SK-N-SH (cell line): ENCODE measurements at regions not wholly inside any gene's neighbourhood (a gene's known extent, or its start where the extent isn't known, plus 50 kb on each side); places are given as distances from the start of the nearest gene placed in this dataset.

Experiments used
- CTCF ChIA-PET: fragments of 300-600, 350-600 bp; formaldehyde crosslinking; extraction: SDS; loops from one replicate; lab custom pipeline; 2021; lab: Yijun Ruan, JAX
- POLR2A ChIA-PET: fragments of 350-600 bp; sonication (Branson Sonifier 250); formaldehyde crosslinking; extraction: SDS; loops from one replicate; lab custom pipeline; 2020; ENCODE audit warnings: antibody characterized with exemption, inconsistent platforms; lab: Yijun Ruan, JAX
- DNase-seq: peaks from one replicate; pipeline ENCODE4 v3.0.0; 2012
- H2AFZ ChIP-seq: fragments of 200-600 bp; sonication (generic); 2 replicates; pipeline ENCODE4 v1.8.1; 2016; ENCODE audit warnings: antibody characterized with exemption, mild to moderate bottlenecking, low read depth
- H3F3A ChIP-seq: fragments of 200-600 bp; sonication (generic); replicated peaks from 2 replicates; pipeline ENCODE3; 2016; ENCODE audit warnings: antibody characterized with exemption, mild to moderate bottlenecking; ENCODE audit not compliant: insufficient read depth
- H3K27ac ChIP-seq, 2 experiments: fragments of 200-500 bp in 1 of 2; fragments of 200-600 bp in 1 of 2; sonication (Bioruptor generic) in 1 of 2; sonication (generic), shearing (Covaris generic) in 1 of 2; 2 replicates each; pipeline versions ENCODE4 v1.5.1 to v1.6.1; 2014 to 2016; ENCODE audit warnings: low read depth in 2 of 2, inconsistent platforms in 1 of 2, low read length in 1 of 2, mild to moderate bottlenecking in 1 of 2, mixed read lengths in 1 of 2
- H3K27me3 ChIP-seq: fragments of 200-600 bp; sonication (generic), shearing (Covaris generic); 2 replicates; pipeline ENCODE4 v1.6.1; 2016; ENCODE audit warnings: mixed run types; ENCODE audit not compliant: insufficient read depth
- H3K36me3 ChIP-seq, 2 experiments: fragments of 200-500 bp in 1 of 2; fragments of 200-600 bp in 1 of 2; sonication (Bioruptor generic) in 1 of 2; sonication (generic) in 1 of 2; replicated peaks in 1 of 2; 2 replicates each; pipeline versions ENCODE3 to v1.5.1; 2014 to 2016; ENCODE audit warnings: low read length in 1 of 2, mild to moderate bottlenecking in 1 of 2; ENCODE audit not compliant: insufficient read depth in 2 of 2, control insufficient read depth in 1 of 2
- H3K4me1 ChIP-seq, 2 experiments: fragments of 200-500 bp in 1 of 2; fragments of 200-600 bp in 1 of 2; sonication (Bioruptor generic) in 1 of 2; sonication (generic), shearing (Covaris generic) in 1 of 2; 2 replicates each; pipeline versions ENCODE4 v1.5.1 to v1.6.1; 2014 to 2016; ENCODE audit warnings: low read depth in 1 of 2, low read length in 1 of 2, mixed run types in 1 of 2; ENCODE audit not compliant: insufficient read depth in 2 of 2, control insufficient read depth in 1 of 2
- H3K4me2 ChIP-seq: fragments of 200-600 bp; sonication (generic), shearing (Covaris generic); 2 replicates; pipeline ENCODE4 v1.6.1; 2017; ENCODE audit warnings: mixed run types
- H3K4me3 ChIP-seq, 2 experiments: fragments of 200-500 bp in 1 of 2; fragments of 200-600 bp in 1 of 2; sonication (Bioruptor generic) in 1 of 2; sonication (generic), shearing (Covaris generic) in 1 of 2; 2 replicates each; pipeline versions ENCODE4 v1.5.1 to v1.8.1; 2014 to 2016; ENCODE audit warnings: low read depth in 2 of 2, inconsistent platforms in 1 of 2, low read length in 1 of 2, mild to moderate bottlenecking in 1 of 2, mixed read lengths in 1 of 2, moderate library complexity in 1 of 2
- H3K79me2 ChIP-seq: fragments of 200-600 bp; sonication (generic); 2 replicates; pipeline ENCODE4 v1.8.1; 2017; ENCODE audit warnings: mild to moderate bottlenecking; ENCODE audit not compliant: insufficient read depth
- H3K9ac ChIP-seq: fragments of 200-600 bp; sonication (generic); 2 replicates; pipeline ENCODE4 v1.6.1; 2017; ENCODE audit warnings: mixed run types
- H3K9me2 ChIP-seq: fragments of 200-600 bp; sonication (generic); 2 replicates; pipeline ENCODE4 v1.6.1; 2017; ENCODE audit warnings: mixed run types
- H3K9me3 ChIP-seq: fragments of 200-600 bp; sonication (generic); 2 replicates; pipeline ENCODE4 v1.6.1; 2017; ENCODE audit warnings: mixed run types, mild to moderate bottlenecking, moderate library complexity
- H4K20me1 ChIP-seq: fragments of 200-600 bp; sonication (generic); 2 replicates; pipeline ENCODE4 v1.6.1; 2017; ENCODE audit warnings: mild to moderate bottlenecking, mixed run types; ENCODE audit not compliant: insufficient read depth
- FOXM1 ChIP-seq: IDR thresholded peaks from 2 replicates; pipeline ENCODE4 v1.4.0; 2012; ENCODE audit warnings: low read depth, mild to moderate bottlenecking
- NRF1 ChIP-seq: IDR thresholded peaks from 2 replicates; pipeline ENCODE4 v1.6.1; 2012; ENCODE audit warnings: low read depth, mild to moderate bottlenecking, low read length
- RXRA ChIP-seq: IDR thresholded peaks from 2 replicates; pipeline ENCODE4 v1.4.0; 2012; ENCODE audit warnings: low read depth, mild to moderate bottlenecking, borderline replicate concordance
- TAF1 ChIP-seq: IDR thresholded peaks from 2 replicates; pipeline ENCODE4 v1.6.1; 2012; ENCODE audit warnings: low read depth, mild to moderate bottlenecking, low read length, moderate library complexity, borderline replicate concordance
- YY1 ChIP-seq: IDR thresholded peaks from 2 replicates; pipeline ENCODE4 v1.4.0; 2012; ENCODE audit warnings: low read depth, mild to moderate bottlenecking
- WGBS: methylation state at CpG from one replicate; pipeline ENCODE4 v1.1.6; 2017; ENCODE audit warnings: low lambda C conversion rate; 5-methylcytosine and 5-hydroxymethylcytosine counted together
- TF ChIP-seq, protein P1 (sequence below): fragments of 150-350 bp; IDR thresholded peaks from 2 replicates; pipeline ENCODE4 v1.6.1; 2017; ENCODE audit warnings: antibody characterized with exemption, low read length, low read depth, borderline replicate concordance
- TF ChIP-seq, protein P2 (sequence below): IDR thresholded peaks from 2 replicates; pipeline ENCODE4 v1.4.0; 2012; ENCODE audit warnings: low read depth, borderline replicate concordance
- TF ChIP-seq, protein P3 (sequence below): IDR thresholded peaks from 2 replicates; pipeline ENCODE4 v1.6.1; 2012; ENCODE audit warnings: mild to moderate bottlenecking, low read depth, low read length, moderate library complexity
- TF ChIP-seq, protein P4 (sequence below): fragments of 150-350 bp; IDR thresholded peaks from 2 replicates; pipeline ENCODE4 v1.6.1; 2016; ENCODE audit warnings: mild to moderate bottlenecking, low read depth, low read length

DNA sequence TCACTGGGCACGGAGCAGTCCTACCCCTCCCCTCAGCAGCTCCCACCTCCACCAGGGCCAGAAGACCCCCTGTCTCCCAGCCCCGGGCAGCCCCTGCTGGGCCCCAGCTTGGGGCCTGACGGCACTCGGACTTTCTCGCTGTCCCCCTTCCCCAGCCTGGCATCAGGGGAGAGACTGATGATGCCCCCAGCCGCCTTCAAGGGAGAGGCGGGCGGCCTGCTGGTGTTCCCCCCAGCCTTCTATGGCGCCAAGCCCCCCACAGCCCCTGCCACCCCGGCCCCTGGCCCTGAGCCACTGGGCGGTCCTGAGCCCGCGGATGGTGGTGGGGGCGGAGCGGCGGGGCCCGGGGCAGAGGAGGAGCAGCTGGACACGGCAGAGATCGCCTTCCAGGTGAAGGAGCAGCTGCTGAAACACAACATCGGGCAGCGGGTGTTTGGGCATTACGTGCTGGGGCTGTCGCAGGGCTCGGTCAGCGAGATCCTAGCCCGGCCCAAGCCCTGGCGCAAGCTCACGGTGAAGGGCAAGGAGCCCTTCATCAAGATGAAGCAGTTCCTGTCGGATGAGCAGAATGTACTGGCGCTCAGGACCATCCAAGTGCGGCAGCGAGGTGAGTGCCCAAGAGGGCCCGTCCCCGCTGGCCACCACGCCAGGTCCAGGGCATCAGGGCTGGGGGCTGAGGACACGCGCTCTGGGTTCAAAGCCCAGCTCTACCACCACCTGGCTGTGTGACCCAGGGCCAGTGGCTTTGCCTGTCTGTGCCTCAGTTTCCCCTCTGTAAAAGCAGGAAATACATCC lies 58.6 kb downstream of the PHETA1 start:
- ChIA-PET CTCF (interaction anchor here (0.6 to 5.0 kb wide), 7 partner anchors 12 to 422 kb away, joined by 3 to 39 read pairs (median 5); no protein-coding TSS in a partner anchor), POLR2A (no interaction called here)
- Histone ChIP-seq H3K9me3 (no peaks in the 10 kb centered on the region), H3K4me1 (no peaks in the 10 kb centered on the region; a peak in 1 of 4 replicates), H3K4me3 (no peak overlapping the region), H3K79me2 (no peaks in the 10 kb centered on the region), H3K27me3 (no peaks in the 10 kb centered on the region), H2AFZ (no peak overlapping the region), H4K20me1 (no peaks in the 10 kb centered on the region), H3K9me2 (no peaks in the 10 kb centered on the region), H3K36me3 (no peaks in the 10 kb centered on the region), H3K9ac (no peak overlapping the region), H3K27ac (no peak overlapping the region), H3F3A (no peaks in the 10 kb centered on the region), H3K4me2 (no peak overlapping the region)
- TF ChIP-seq RXRA (no peak), TAF1 (no peak), NRF1 (no peak), FOXM1 (no peak), YY1 (no peak)
- TF ChIP-seq, protein P1, sequence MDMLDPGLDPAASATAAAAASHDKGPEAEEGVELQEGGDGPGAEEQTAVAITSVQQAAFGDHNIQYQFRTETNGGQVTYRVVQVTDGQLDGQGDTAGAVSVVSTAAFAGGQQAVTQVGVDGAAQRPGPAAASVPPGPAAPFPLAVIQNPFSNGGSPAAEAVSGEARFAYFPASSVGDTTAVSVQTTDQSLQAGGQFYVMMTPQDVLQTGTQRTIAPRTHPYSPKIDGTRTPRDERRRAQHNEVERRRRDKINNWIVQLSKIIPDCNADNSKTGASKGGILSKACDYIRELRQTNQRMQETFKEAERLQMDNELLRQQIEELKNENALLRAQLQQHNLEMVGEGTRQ: no peak
- TF ChIP-seq, protein P2, sequence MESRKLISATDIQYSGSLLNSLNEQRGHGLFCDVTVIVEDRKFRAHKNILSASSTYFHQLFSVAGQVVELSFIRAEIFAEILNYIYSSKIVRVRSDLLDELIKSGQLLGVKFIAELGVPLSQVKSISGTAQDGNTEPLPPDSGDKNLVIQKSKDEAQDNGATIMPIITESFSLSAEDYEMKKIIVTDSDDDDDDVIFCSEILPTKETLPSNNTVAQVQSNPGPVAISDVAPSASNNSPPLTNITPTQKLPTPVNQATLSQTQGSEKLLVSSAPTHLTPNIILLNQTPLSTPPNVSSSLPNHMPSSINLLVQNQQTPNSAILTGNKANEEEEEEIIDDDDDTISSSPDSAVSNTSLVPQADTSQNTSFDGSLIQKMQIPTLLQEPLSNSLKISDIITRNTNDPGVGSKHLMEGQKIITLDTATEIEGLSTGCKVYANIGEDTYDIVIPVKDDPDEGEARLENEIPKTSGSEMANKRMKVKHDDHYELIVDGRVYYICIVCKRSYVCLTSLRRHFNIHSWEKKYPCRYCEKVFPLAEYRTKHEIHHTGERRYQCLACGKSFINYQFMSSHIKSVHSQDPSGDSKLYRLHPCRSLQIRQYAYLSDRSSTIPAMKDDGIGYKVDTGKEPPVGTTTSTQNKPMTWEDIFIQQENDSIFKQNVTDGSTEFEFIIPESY: no peak
- TF ChIP-seq, protein P3, sequence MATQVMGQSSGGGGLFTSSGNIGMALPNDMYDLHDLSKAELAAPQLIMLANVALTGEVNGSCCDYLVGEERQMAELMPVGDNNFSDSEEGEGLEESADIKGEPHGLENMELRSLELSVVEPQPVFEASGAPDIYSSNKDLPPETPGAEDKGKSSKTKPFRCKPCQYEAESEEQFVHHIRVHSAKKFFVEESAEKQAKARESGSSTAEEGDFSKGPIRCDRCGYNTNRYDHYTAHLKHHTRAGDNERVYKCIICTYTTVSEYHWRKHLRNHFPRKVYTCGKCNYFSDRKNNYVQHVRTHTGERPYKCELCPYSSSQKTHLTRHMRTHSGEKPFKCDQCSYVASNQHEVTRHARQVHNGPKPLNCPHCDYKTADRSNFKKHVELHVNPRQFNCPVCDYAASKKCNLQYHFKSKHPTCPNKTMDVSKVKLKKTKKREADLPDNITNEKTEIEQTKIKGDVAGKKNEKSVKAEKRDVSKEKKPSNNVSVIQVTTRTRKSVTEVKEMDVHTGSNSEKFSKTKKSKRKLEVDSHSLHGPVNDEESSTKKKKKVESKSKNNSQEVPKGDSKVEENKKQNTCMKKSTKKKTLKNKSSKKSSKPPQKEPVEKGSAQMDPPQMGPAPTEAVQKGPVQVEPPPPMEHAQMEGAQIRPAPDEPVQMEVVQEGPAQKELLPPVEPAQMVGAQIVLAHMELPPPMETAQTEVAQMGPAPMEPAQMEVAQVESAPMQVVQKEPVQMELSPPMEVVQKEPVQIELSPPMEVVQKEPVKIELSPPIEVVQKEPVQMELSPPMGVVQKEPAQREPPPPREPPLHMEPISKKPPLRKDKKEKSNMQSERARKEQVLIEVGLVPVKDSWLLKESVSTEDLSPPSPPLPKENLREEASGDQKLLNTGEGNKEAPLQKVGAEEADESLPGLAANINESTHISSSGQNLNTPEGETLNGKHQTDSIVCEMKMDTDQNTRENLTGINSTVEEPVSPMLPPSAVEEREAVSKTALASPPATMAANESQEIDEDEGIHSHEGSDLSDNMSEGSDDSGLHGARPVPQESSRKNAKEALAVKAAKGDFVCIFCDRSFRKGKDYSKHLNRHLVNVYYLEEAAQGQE: no peak
- TF ChIP-seq, protein P4, sequence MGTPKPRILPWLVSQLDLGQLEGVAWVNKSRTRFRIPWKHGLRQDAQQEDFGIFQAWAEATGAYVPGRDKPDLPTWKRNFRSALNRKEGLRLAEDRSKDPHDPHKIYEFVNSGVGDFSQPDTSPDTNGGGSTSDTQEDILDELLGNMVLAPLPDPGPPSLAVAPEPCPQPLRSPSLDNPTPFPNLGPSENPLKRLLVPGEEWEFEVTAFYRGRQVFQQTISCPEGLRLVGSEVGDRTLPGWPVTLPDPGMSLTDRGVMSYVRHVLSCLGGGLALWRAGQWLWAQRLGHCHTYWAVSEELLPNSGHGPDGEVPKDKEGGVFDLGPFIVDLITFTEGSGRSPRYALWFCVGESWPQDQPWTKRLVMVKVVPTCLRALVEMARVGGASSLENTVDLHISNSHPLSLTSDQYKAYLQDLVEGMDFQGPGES: no peak
- 59% methylated on average over 11 of the region's 37 CpGs for WGBS
- no peak for DNase-seq
